ENCODE measurements at regions not wholly inside any gene's neighbourhood (a gene's known extent, or its start where the extent isn't known, plus 50 kb on each side); places are given as distances from the start of the nearest gene placed in this dataset.

- TF ChIP-seq CTCF (optimal IDR thresholded peaks at IDR 0.05 in 1 of 3, IDR thresholded peaks at IDR 0.05 in 1 of 3, conservative IDR thresholded peaks at IDR 0.05 in 1 of 3; ENCODE audit: extremely low read depth in 1 of 3, insufficient read depth in 2 of 3, low read length in 3 of 3), result no peak
- no peak for TF ChIP-seq EZH2 (IDR thresholded peaks at IDR 0.05; ENCODE audit: low read length)
Measured at GRCh38 chr15:62925875-62926274, 116.7 kb upstream of the TPM1 start.

Measured in keratinocyte (primary cell).